Upper lobe of right lung (tissue), 1 donor: ENCODE measurements at regions not wholly inside any gene's neighbourhood (a gene's known extent, or its start where the extent isn't known, plus 50 kb on each side); places are given as distances from the start of the nearest gene placed in this dataset.

Source experiments
- ATAC-seq: fragments of 200-7000 bp; cut with Tn5 transposase; one replicate; pipeline ENCODE4 v1.9.1; 2020; ENCODE audit warnings: mild to moderate bottlenecking, moderate library complexity
- DNase-seq: peaks from one replicate; pipeline ENCODE4 v3.0.0-alpha.2; 2020
- H3K27ac ChIP-seq: fragments of 200-600 bp; one replicate; pipeline ENCODE4 v1.8.0; 2022
- H3K27me3 ChIP-seq: fragments of 200-600 bp; one replicate; pipeline ENCODE4 v1.8.0; 2022; ENCODE audit warnings: mild to moderate bottlenecking
- H3K36me3 ChIP-seq: fragments of 200-600 bp; one replicate; pipeline ENCODE4 v1.8.0; 2022
- H3K4me1 ChIP-seq: fragments of 200-600 bp; one replicate; pipeline ENCODE4 v1.8.0; 2022
- H3K4me3 ChIP-seq: fragments of 200-600 bp; one replicate; pipeline ENCODE4 v1.8.0; 2022; ENCODE audit warnings: mild to moderate bottlenecking
- H3K9me3 ChIP-seq: fragments of 200-600 bp; one replicate; pipeline ENCODE4 v1.8.0; 2022
- CTCF ChIP-seq: fragments of 200-600 bp; IDR thresholded peaks from one replicate; pipeline ENCODE4 v1.8.0; 2022; ENCODE audit warnings: antibody characterized with exemption
- intact Hi-C: fragments of 100-400 bp; cut with DNase I; formaldehyde crosslinking; loops from one replicate; pipeline ENCODE4 v1.11.0; 2022
- donor health status: DM: no; HTN: yes; CAD: no; lungs with severe emphysema.

GRCh38 chr10:130767116-130767730 lies 544.3 kb downstream of the TCERG1L start:
- Histone ChIP-seq H3K9me3 (no peaks in the 10 kb centered on the region), H3K27me3 (no peaks in the 10 kb centered on the region), H3K4me3 (no peak overlapping the region), H3K4me1 (no peaks in the 10 kb centered on the region), H3K36me3 (no peaks in the 10 kb centered on the region), H3K27ac (no peak overlapping the region)
- ATAC-seq (no peak), DNase-seq (peak; percentile 48)
- intact Hi-C loops: no loop called here
- no peak for TF ChIP-seq CTCF

- Histone ChIP-seq H3K4me3 (no peak overlapping the region), H3K27me3 (no peaks in the 10 kb centered on the region), H3K36me3 (no peaks in the 10 kb centered on the region), H3K9me3 (no peaks in the 10 kb centered on the region), H3K4me1 (no peaks in the 10 kb centered on the region), H3K27ac (no peak overlapping the region)
- peak; percentile 48 for DNase-seq
- no peak for TF ChIP-seq CTCF
- ATAC-seq: no peak
- intact Hi-C loops: no loop called here
Observed at GRCh38 chr10:130769146-130770017, 542.1 kb downstream of the TCERG1L start.

GRCh38 chr10:130770018-130770630 lies 541.4 kb downstream of the TCERG1L start:
- H3K4me3 ChIP-seq: no peak overlapping the region
- H3K27me3 ChIP-seq: no peaks in the 10 kb centered on the region
- DNase-seq: peak; percentile 51
- no peak for TF ChIP-seq CTCF
- ATAC-seq: peak; percentile 21
- no peaks in the 10 kb centered on the region for H3K9me3 ChIP-seq
- no peak overlapping the region for H3K27ac ChIP-seq
- intact Hi-C loops: no loop called here
- no peaks in the 10 kb centered on the region for H3K4me1 ChIP-seq
- no peaks in the 10 kb centered on the region for H3K36me3 ChIP-seq

GRCh38 chr10:130771491-130771946 lies 540.0 kb downstream of the TCERG1L start:
- H3K36me3 ChIP-seq: no peaks in the 10 kb centered on the region
- no peaks in the 10 kb centered on the region for H3K27me3 ChIP-seq
- no peak for TF ChIP-seq CTCF
- H3K4me1 ChIP-seq: no peaks in the 10 kb centered on the region
- no peak overlapping the region for H3K4me3 ChIP-seq
- no peaks in the 10 kb centered on the region for H3K9me3 ChIP-seq
- intact Hi-C loops: no loop called here
- DNase-seq: peak; percentile 40
- ATAC-seq: no peak
- H3K27ac ChIP-seq: no peak overlapping the region

- Histone ChIP-seq H3K36me3 (no peaks in the 10 kb centered on the region), H3K27ac (no peak overlapping the region), H3K9me3 (no peaks in the 10 kb centered on the region), H3K4me3 (no peak overlapping the region), H3K27me3 (no peaks in the 10 kb centered on the region), H3K4me1 (no peaks in the 10 kb centered on the region)
- DNase-seq (no peak), ATAC-seq (no peak)
- TF ChIP-seq CTCF: no peak
- intact Hi-C loops: no loop called here
Observed at GRCh38 chr10:130772056-130772455, 539.5 kb downstream of the TCERG1L start.
